GM12864 (cell line): ENCODE measurements at regions not wholly inside any gene's neighbourhood (a gene's known extent, or its start where the extent isn't known, plus 50 kb on each side); places are given as distances from the start of the nearest gene placed in this dataset.

Experiments used
- DNase-seq: peaks from one replicate; pipeline ENCODE4 v3.0.0-alpha.2; 2011; ENCODE audit warnings: low read depth
- H3K4me3 ChIP-seq: 2 replicates; pipeline ENCODE4 v1.5.1; 2011; ENCODE audit warnings: mild to moderate bottlenecking, low read depth, low read length, control low read depth
- TF ChIP-seq, protein P1 (sequence below): IDR thresholded peaks from 2 replicates; pipeline ENCODE4 v1.5.1; 2011; ENCODE audit warnings: low read depth, mild to moderate bottlenecking, moderate library complexity, low read length, control low read depth, inconsistent platforms; ENCODE audit errors: missing control alignments

DNA sequence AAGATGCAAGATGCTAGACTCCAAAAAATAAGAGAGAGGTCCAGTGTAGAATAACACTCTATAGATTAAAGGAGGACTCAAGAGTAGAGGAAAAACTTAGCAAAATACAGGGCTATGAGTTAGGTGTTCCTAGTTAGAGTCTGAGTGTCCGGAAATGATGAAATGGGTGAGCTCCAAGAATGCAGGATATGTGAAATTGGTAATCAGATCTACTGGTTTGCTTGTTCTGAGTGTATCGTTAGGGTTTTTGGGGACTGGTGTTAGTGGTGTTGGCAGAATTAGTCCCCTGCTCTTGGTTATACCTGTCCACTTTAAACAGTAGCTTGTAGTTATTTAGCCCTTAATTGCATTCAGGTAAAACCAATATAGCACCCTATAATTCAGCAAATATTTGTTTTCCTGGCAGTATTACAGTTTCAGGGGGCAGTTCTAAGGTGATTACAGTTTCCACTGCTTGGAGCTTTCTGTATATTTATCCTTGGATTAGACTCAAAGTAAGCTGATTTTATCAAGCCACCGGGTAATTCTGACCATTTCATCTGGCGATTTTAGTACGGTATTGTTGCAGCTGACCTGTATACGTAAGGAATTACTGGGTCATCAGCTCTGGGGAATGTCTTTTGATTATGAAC lies 332.7 kb downstream of the CHRM3 start:
- no peak overlapping the region for H3K4me3 ChIP-seq
- TF ChIP-seq, protein P1, sequence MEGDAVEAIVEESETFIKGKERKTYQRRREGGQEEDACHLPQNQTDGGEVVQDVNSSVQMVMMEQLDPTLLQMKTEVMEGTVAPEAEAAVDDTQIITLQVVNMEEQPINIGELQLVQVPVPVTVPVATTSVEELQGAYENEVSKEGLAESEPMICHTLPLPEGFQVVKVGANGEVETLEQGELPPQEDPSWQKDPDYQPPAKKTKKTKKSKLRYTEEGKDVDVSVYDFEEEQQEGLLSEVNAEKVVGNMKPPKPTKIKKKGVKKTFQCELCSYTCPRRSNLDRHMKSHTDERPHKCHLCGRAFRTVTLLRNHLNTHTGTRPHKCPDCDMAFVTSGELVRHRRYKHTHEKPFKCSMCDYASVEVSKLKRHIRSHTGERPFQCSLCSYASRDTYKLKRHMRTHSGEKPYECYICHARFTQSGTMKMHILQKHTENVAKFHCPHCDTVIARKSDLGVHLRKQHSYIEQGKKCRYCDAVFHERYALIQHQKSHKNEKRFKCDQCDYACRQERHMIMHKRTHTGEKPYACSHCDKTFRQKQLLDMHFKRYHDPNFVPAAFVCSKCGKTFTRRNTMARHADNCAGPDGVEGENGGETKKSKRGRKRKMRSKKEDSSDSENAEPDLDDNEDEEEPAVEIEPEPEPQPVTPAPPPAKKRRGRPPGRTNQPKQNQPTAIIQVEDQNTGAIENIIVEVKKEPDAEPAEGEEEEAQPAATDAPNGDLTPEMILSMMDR: no peak
- no peak for DNase-seq

DNA sequence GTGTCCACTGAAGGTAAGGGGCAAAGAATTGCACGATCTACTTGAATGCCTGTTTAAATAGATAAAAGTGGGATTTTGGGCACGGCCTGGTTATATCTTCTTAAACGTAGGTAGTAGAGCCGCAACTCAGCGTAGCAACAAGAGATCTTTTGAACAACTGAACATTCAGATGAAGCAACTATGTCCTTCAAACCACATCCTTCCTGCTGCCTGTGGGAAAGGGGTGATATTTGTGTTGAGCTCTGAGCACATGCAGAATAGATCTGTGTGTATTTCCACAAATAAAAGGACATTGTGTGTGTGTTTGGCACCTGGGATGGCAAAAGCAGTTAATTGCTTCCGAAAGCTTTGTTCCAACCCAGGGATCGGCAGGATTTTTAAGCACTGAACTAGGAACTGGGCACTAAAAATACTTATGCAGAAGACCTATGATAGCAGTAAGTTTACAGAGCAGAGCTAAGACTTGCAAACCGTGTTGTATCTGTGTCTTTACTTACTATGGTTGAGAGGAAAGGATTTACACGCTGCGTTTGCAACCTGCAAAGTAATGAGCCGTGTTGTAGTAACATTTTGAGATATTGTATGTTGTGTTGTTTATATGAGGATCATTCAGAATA lies 333.4 kb downstream of the CHRM3 start:
- no peak overlapping the region for H3K4me3 ChIP-seq
- no peak for DNase-seq
- TF ChIP-seq, protein P1: no peak

DNA sequence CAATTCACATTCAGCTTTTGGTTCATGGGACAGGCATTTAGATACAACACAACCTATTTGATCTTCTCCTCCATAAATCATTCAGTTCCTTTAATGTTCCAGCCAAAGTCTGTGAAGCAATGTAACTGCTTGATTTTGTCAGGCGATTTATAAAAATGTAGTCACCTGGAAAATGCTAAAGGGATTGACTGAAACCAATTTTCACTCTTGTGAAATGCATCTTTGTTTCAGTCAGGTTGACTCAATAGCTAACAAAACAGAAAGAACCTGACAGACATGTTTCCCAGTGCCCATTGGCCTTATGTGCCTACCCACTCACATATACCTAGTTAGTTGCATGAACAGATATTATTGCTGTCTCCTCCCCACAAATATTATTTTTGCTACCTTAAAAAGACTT lies 335.7 kb downstream of the CHRM3 start:
- TF ChIP-seq, protein P1: no peak
- no peak overlapping the region for H3K4me3 ChIP-seq
- no peak for DNase-seq

- no peak overlapping the region for H3K4me3 ChIP-seq
- TF ChIP-seq, protein P1: no peak
- no peak for DNase-seq
These were observed 337.5 kb downstream of the CHRM3 start for GRCh38 chr1:239723776-239724367.

- no peak for DNase-seq
- H3K4me3 ChIP-seq: no peak overlapping the region
- TF ChIP-seq, protein P1: no peak
These were observed 339.0 kb downstream of the CHRM3 start for GRCh38 chr1:239725371-239725770.

DNA sequence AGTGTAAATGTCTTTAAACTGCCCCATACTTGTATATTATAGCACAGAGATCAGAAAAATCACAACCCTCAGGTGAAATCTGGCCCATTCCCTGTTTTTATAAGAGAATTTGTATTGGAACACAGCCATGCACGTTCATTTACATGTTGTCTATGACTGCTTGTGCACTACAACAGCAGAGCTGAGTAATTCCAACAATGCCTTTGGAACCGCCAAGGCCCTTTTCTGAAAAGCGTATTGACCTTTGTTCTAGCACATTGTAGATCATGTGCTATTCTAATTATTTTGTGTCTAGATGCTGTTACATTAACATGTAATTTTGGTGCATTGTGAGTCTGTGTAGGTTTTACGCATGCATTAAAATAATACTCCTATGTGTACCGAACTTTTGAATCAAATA lies 339.6 kb downstream of the CHRM3 start:
- DNase-seq: no peak
- no peak overlapping the region for H3K4me3 ChIP-seq
- TF ChIP-seq, protein P1: no peak

DNA sequence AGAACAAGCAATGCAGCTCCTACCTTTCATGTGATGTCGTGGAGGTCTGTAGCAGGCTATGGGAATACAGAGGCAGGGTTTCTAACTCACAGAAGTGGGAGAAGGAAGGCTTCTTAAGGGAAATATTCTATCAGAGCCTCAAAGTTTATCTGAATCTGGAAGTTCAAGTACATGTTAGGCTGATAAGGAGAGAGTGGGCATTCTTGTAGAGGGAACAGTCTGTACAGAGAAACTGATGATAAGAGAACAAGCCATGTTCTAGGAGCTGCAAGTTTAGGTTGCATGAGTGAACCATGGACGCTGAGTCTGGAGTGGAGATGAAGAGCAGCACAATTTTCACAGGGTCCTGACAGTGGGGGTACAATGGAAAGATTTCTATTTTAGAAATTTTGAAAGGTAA lies 344.0 kb downstream of the CHRM3 start:
- TF ChIP-seq, protein P1: no peak
- H3K4me3 ChIP-seq: no peak overlapping the region
- DNase-seq: no peak
